H1 (cell line): ENCODE measurements at regions not wholly inside any gene's neighbourhood (a gene's known extent, or its start where the extent isn't known, plus 50 kb on each side); places are given as distances from the start of the nearest gene placed in this dataset.

ENCODE experiments used
- CTCF ChIA-PET: fragments of 300-600 bp; sonication (Branson Sonifier 250); formaldehyde crosslinking; loops from one replicate; lab custom pipeline; 2021; ENCODE audit not compliant: partially characterized antibody; lab: Charles Lee
- POLR2A ChIA-PET: fragments of 300-600 bp; sonication (Branson Sonifier 250); formaldehyde crosslinking; loops from one replicate; lab custom pipeline; 2021; ENCODE audit warnings: inconsistent platforms; ENCODE audit not compliant: partially characterized antibody; lab: Charles Lee
- DNase-seq, 2 experiments: peaks; one replicate each; pipeline versions ENCODE4 v3.0.0 to v3.0.0-alpha.2; 2010 to 2022; ENCODE audit warnings: low spot score in 2 of 2, low read depth in 1 of 2, mixed read lengths in 1 of 2
- FAIRE-seq: peaks from 2 replicates; lab custom pipeline; 2011; peaks lifted over from hg19 to GRCh38; lab: Jason Lieb, UNC
- H2AFZ ChIP-seq: 2 replicates; pipeline ENCODE4 v1.8.1; 2012; ENCODE audit warnings: low read length, inconsistent platforms
- H2AK5ac ChIP-seq: 2 replicates; pipeline ENCODE4 v1.6.1; 2013; ENCODE audit warnings: low read depth, low read length
- H2BK120ac ChIP-seq: replicated peaks from 2 replicates; pipeline ENCODE3; 2013; ENCODE audit warnings: low read depth, low read length, inconsistent platforms
- H2BK12ac ChIP-seq: 2 replicates; pipeline ENCODE4 v1.6.1; 2013; ENCODE audit warnings: low read depth, low read length
- H2BK15ac ChIP-seq: 2 replicates; pipeline ENCODE4 v1.6.1; 2013; ENCODE audit warnings: low read length
- H2BK20ac ChIP-seq: 2 replicates; pipeline ENCODE4 v1.6.1; 2013; ENCODE audit warnings: low read length
- H2BK5ac ChIP-seq: 2 replicates; pipeline ENCODE4 v1.6.1; 2013; ENCODE audit warnings: low read depth, low read length
- H3K14ac ChIP-seq: 2 replicates; pipeline ENCODE4 v1.6.1; 2013; ENCODE audit warnings: inconsistent platforms; ENCODE audit not compliant: insufficient read length
- H3K18ac ChIP-seq: 2 replicates; pipeline ENCODE4 v1.6.1; 2013; ENCODE audit warnings: low read length; ENCODE audit errors: extremely low read depth
- H3K23ac ChIP-seq: 2 replicates; pipeline ENCODE4 v1.6.1; 2013; ENCODE audit warnings: inconsistent platforms; ENCODE audit not compliant: insufficient read length
- H3K23me2 ChIP-seq: 2 replicates; pipeline ENCODE4 v1.6.1; 2013; ENCODE audit warnings: low read depth, low read length
- H3K27ac ChIP-seq: 2 replicates; pipeline ENCODE4 v1.6.1; 2011; ENCODE audit warnings: low read depth, low read length, inconsistent platforms
- H3K27me3 ChIP-seq, 4 experiments: replicated peaks in 1 of 4; 1 replicate in 1 of 4; 2 replicates in 3 of 4; pipeline versions ENCODE4 v1.6.1 to v1.8.1; 2011 to 2013; ENCODE audit warnings: low read length in 3 of 4, mild to moderate bottlenecking in 3 of 4, inconsistent platforms in 2 of 4, mixed read lengths in 2 of 4, moderate library complexity in 1 of 4; ENCODE audit not compliant: control insufficient read depth in 3 of 4, insufficient read depth in 3 of 4; ENCODE audit errors: extremely low read depth in 1 of 4
- H3K36me3 ChIP-seq, 4 experiments: 2 replicates each; pipeline versions ENCODE4 v1.6.1 to v1.8.1; 2011 to 2013; ENCODE audit warnings: mild to moderate bottlenecking in 4 of 4, low read length in 3 of 4, moderate library complexity in 2 of 4, control low read depth in 1 of 4, inconsistent platforms in 1 of 4; ENCODE audit not compliant: insufficient read depth in 4 of 4, control insufficient read depth in 2 of 4
- H3K4ac ChIP-seq: replicated peaks from 2 replicates; pipeline ENCODE3; 2013; ENCODE audit warnings: low read length, low read depth, mixed read lengths, inconsistent platforms; ENCODE audit not compliant: insufficient read length
- H3K4me1 ChIP-seq, 4 experiments: replicated peaks in 1 of 4; 1 replicate in 1 of 4; 2 replicates in 3 of 4; pipeline versions ENCODE4 v1.6.1 to v1.8.1; 2011 to 2013; ENCODE audit warnings: low read length in 3 of 4, inconsistent platforms in 2 of 4, mixed read lengths in 1 of 4; ENCODE audit not compliant: insufficient read depth in 4 of 4, control insufficient read depth in 3 of 4
- H3K4me2 ChIP-seq, 2 experiments: 2 replicates each; pipeline versions ENCODE4 v1.6.1 to v1.8.1; 2011 to 2013; ENCODE audit warnings: low read depth in 2 of 2, low read length in 2 of 2, control low read depth in 1 of 2, inconsistent platforms in 1 of 2, mild to moderate bottlenecking in 1 of 2; ENCODE audit not compliant: insufficient read depth in 1 of 2
- H3K4me3 ChIP-seq, 4 experiments: fragments of 200-600, 300-600 bp in 1 of 4; sonication (generic), shearing (Covaris generic), sonication (Bioruptor Twin) in 1 of 4; 2 replicates each; pipeline versions ENCODE4 v1.5.1 to v1.8.1; 2011 to 2016; ENCODE audit warnings: low read length in 4 of 4, low read depth in 3 of 4, control low read depth in 2 of 4, inconsistent platforms in 2 of 4, mild to moderate bottlenecking in 2 of 4, mixed read lengths in 1 of 4, moderate library complexity in 1 of 4; ENCODE audit not compliant: insufficient read depth in 2 of 4; ENCODE audit errors: extremely low read depth in 1 of 4
- H3K56ac ChIP-seq: replicated peaks from 2 replicates; pipeline ENCODE3; 2013; ENCODE audit warnings: low read depth, mild to moderate bottlenecking, mixed read lengths, low read length, inconsistent platforms; ENCODE audit not compliant: insufficient read length
- H3K79me1 ChIP-seq: 2 replicates; pipeline ENCODE4 v1.6.1; 2013; ENCODE audit warnings: low read depth, low read length, control low read depth
- H3K79me2 ChIP-seq, 2 experiments: 2 replicates each; pipeline versions ENCODE4 v1.6.1 to v1.8.1; 2012 to 2013; ENCODE audit warnings: low read length in 2 of 2, mild to moderate bottlenecking in 2 of 2, inconsistent platforms in 1 of 2; ENCODE audit not compliant: insufficient read depth in 2 of 2, control insufficient read depth in 1 of 2
- H3K9ac ChIP-seq, 4 experiments: replicated peaks in 1 of 4; 1 replicate in 1 of 4; 2 replicates in 3 of 4; pipeline versions ENCODE4 v1.6.1 to v1.8.1; 2011 to 2013; ENCODE audit warnings: low read depth in 3 of 4, low read length in 3 of 4, control low read depth in 2 of 4, mild to moderate bottlenecking in 2 of 4, moderate library complexity in 2 of 4, inconsistent platforms in 1 of 4; ENCODE audit errors: extremely low read depth in 1 of 4
- H3K9me3 ChIP-seq, 2 experiments: 2 replicates each; pipeline versions ENCODE4 v1.6.1 to v1.8.1; 2012 to 2013; ENCODE audit warnings: mild to moderate bottlenecking in 2 of 2, moderate library complexity in 2 of 2, control low read depth in 1 of 2, inconsistent platforms in 1 of 2, low read depth in 1 of 2, low read length in 1 of 2, mixed read lengths in 1 of 2; ENCODE audit not compliant: insufficient read depth in 2 of 2
- H4K20me1 ChIP-seq, 2 experiments: replicated peaks in 1 of 2; 2 replicates each; pipeline versions ENCODE3 to v1.8.1; 2011 to 2013; ENCODE audit warnings: inconsistent platforms in 2 of 2, low read length in 2 of 2, mild to moderate bottlenecking in 1 of 2; ENCODE audit not compliant: insufficient read depth in 2 of 2, control insufficient read depth in 1 of 2
- H4K5ac ChIP-seq: 2 replicates; pipeline ENCODE4 v1.6.1; 2013; ENCODE audit warnings: low read length, low read depth, mixed read lengths, inconsistent platforms; ENCODE audit not compliant: insufficient read length
- H4K8ac ChIP-seq: 2 replicates; pipeline ENCODE4 v1.8.0; 2013; ENCODE audit warnings: mild to moderate bottlenecking, moderate library complexity, low read length, inconsistent platforms; ENCODE audit not compliant: insufficient read depth; ENCODE audit errors: extremely low read depth
- H4K91ac ChIP-seq: replicated peaks from 2 replicates; pipeline ENCODE3; 2013; ENCODE audit warnings: low read length, mixed read lengths, inconsistent platforms; ENCODE audit not compliant: insufficient read length
- ASH2L ChIP-seq: fragments of 200-600, 300-600 bp; sonication (generic); IDR thresholded peaks from one replicate; pipeline ENCODE4 v1.7.1; 2017; ENCODE audit warnings: low read length
- BACH1 ChIP-seq: IDR thresholded peaks from 2 replicates; pipeline ENCODE4 v1.6.1; 2012; ENCODE audit warnings: low read length, improper control_type of control experiment
- CREB1 ChIP-seq: IDR thresholded peaks from 2 replicates; pipeline ENCODE4 v1.6.1; 2012; ENCODE audit warnings: inconsistent platforms
- EP300 ChIP-seq, 2 experiments: IDR thresholded peaks; 1 replicate in 1 of 2; 2 replicates in 1 of 2; pipeline ENCODE4 v1.6.1; 2011 to 2012; ENCODE audit warnings: low read depth in 2 of 2, low read length in 2 of 2, mild to moderate bottlenecking in 2 of 2, borderline replicate concordance in 1 of 2, inconsistent platforms in 1 of 2, moderate library complexity in 1 of 2
- FOSL1 ChIP-seq: IDR thresholded peaks from 2 replicates; pipeline ENCODE4 v1.6.1; 2011; ENCODE audit warnings: mild to moderate bottlenecking, low read depth, low read length, moderate library complexity; ENCODE audit not compliant: insufficient read depth
- GTF2F1 ChIP-seq: IDR thresholded peaks from 2 replicates; pipeline ENCODE4 v1.6.1; 2012; ENCODE audit warnings: low read depth, low read length, improper control_type of control experiment, borderline replicate concordance
- JUND ChIP-seq: IDR thresholded peaks from 2 replicates; pipeline ENCODE4 v1.6.1; 2011; ENCODE audit warnings: mild to moderate bottlenecking, improper control_type of control experiment, low read length
- KDM1A ChIP-seq: fragments of 200-600, 300-600 bp; sonication (generic); IDR thresholded peaks from 2 replicates; pipeline ENCODE4 v1.7.1; 2016; ENCODE audit warnings: mild to moderate bottlenecking, low read length, borderline replicate concordance
- SRF ChIP-seq: IDR thresholded peaks from 2 replicates; pipeline ENCODE4 v1.6.1; 2011; ENCODE audit warnings: mild to moderate bottlenecking, low read depth, low read length, moderate library complexity
- SUZ12 ChIP-seq: fragments of 200-600 bp; sonication (generic); IDR thresholded peaks from 2 replicates; pipeline ENCODE4 v1.6.1; 2012; ENCODE audit warnings: mild to moderate bottlenecking, inconsistent platforms, low read length, moderate library complexity, mixed read lengths
- TAF7 ChIP-seq: optimal IDR thresholded peaks from 2 replicates; pipeline ENCODE3; 2011; ENCODE audit warnings: low read depth, mild to moderate bottlenecking, inconsistent platforms, low read length, moderate library complexity, borderline replicate concordance
- TEAD4 ChIP-seq: IDR thresholded peaks from 2 replicates; pipeline ENCODE4 v1.6.1; 2012; ENCODE audit warnings: low read depth, low read length, inconsistent platforms, mixed read lengths
- ZNF274 ChIP-seq: IDR thresholded peaks from 2 replicates; pipeline ENCODE4 v1.7.0; 2012; ENCODE audit warnings: low read length, borderline replicate concordance; ENCODE audit errors: extremely low read depth
- WGBS, 2 experiments: shearing (Covaris generic) in 1 of 2; methylation state at CpG; one replicate each; pipeline versions ENCODE4 v1.1.6 to v1.1.7; 2013 to 2015; ENCODE audit warnings: low lambda C conversion rate in 2 of 2, mixed read lengths in 2 of 2, inconsistent platforms in 1 of 2, low coverage in 1 of 2, missing lambda C conversion rate in 1 of 2; ENCODE audit not compliant: insufficient replicate concordance in 2 of 2, insufficient coverage in 1 of 2, insufficient read length in 1 of 2; ENCODE audit errors: extremely low coverage in 1 of 2, missing lambda C conversion rate in 1 of 2; 5-methylcytosine and 5-hydroxymethylcytosine counted together

- Histone ChIP-seq H3K56ac (no peak overlapping the region), H3K18ac (no peak overlapping the region), H3K23me2 (no peaks in the 10 kb centered on the region), H4K5ac (no peak overlapping the region), H3K4me3 (no peak overlapping the region), H2BK12ac (no peak overlapping the region), H3K79me2 (no peaks in the 10 kb centered on the region), H2BK15ac (no peak overlapping the region), H2BK120ac (no peak overlapping the region), H3K23ac (no peak overlapping the region), H3K4me2 (no peak overlapping the region), H3K4ac (no peak overlapping the region), H3K9ac (no peak overlapping the region), H3K36me3 (no peaks in the 10 kb centered on the region), H3K14ac (no peak overlapping the region), H2AK5ac (no peak overlapping the region), H4K8ac (no peak overlapping the region), H2BK20ac (no peak overlapping the region), H3K4me1 (no peaks in the 10 kb centered on the region), H3K79me1 (no peaks in the 10 kb centered on the region), H4K91ac (no peak overlapping the region), H2BK5ac (no peak overlapping the region), H4K20me1 (no peaks in the 10 kb centered on the region), H3K27me3 (peaks cover 0 to 1% (median 0%) of the 10 kb centered on the region in 4 experiments; a peak in 1 of 7 replicates), H2AFZ (no peak overlapping the region), H3K9me3 (no peaks in the 10 kb centered on the region), H3K27ac (no peak overlapping the region)
- POLR2A ChIA-PET, result no interaction called here
- FAIRE-seq, result no peak
- TF ChIP-seq ASH2L (no peak), GTF2F1 (no peak), TEAD4 (no peak), ZNF274 (no peak), CREB1 (no peak), JUND (no peak), TAF7 (no peak), BACH1 (no peak), KDM1A (no peak), EP300 (IDR thresholded peaks at IDR 0.05; ENCODE audit: borderline replicate concordance in 1 of 2, low read depth in 2 of 2, low read length in 2 of 2) (no peak), FOSL1 (no peak), SUZ12 (no peak), SRF (no peak)
- DNase-seq, result no peak
- CTCF ChIA-PET, result no interaction called here
- 81% methylated on average over 2 of the region's 2 CpGs; no CpG with 5 or more reads in 1 of the 2 experiments for WGBS, 2 experiments
These were observed 201.6 kb downstream of the SLITRK5 start for GRCh38 chr13:87872813-87873212.
